H9 (cell line): ENCODE measurements at regions not wholly inside any gene's neighbourhood (a gene's known extent, or its start where the extent isn't known, plus 50 kb on each side); places are given as distances from the start of the nearest gene placed in this dataset.

Source experiments
- DNase-seq: peaks from one replicate; pipeline ENCODE4 v3.0.0-alpha.2; 2017
- H2AFZ ChIP-seq: one replicate; pipeline ENCODE4 v1.6.1; 2013; ENCODE audit warnings: mild to moderate bottlenecking, low read length, control low read depth, moderate library complexity
- H2AK5ac ChIP-seq: 2 replicates; pipeline ENCODE4 v1.6.1; 2013; ENCODE audit warnings: low read length, control low read depth, mixed read lengths; ENCODE audit not compliant: insufficient read length
- H2BK120ac ChIP-seq: one replicate; pipeline ENCODE4 v1.6.1; 2013; ENCODE audit warnings: low read depth, mild to moderate bottlenecking, low read length, control low read depth, inconsistent platforms; ENCODE audit not compliant: poor library complexity, severe bottlenecking
- H2BK12ac ChIP-seq: 2 replicates; pipeline ENCODE4 v1.6.1; 2013; ENCODE audit warnings: low read length, control low read depth, mixed read lengths, low read depth; ENCODE audit not compliant: insufficient read length
- H2BK15ac ChIP-seq: 2 replicates; pipeline ENCODE4 v1.6.1; 2013; ENCODE audit warnings: low read depth, low read length, control low read depth
- H2BK20ac ChIP-seq: one replicate; pipeline ENCODE4 v1.6.1; 2013; ENCODE audit warnings: low read depth, mild to moderate bottlenecking, low read length, control low read depth, inconsistent platforms; ENCODE audit not compliant: poor library complexity, severe bottlenecking
- H2BK5ac ChIP-seq: 2 replicates; pipeline ENCODE4 v1.6.1; 2013; ENCODE audit warnings: low read length, control low read depth, mixed read lengths; ENCODE audit not compliant: insufficient read length
- H3K14ac ChIP-seq: 2 replicates; pipeline ENCODE4 v1.6.1; 2013; ENCODE audit warnings: low read length, control low read depth; ENCODE audit not compliant: insufficient read depth
- H3K18ac ChIP-seq: 2 replicates; pipeline ENCODE4 v1.6.1; 2013; ENCODE audit warnings: low read depth, mild to moderate bottlenecking, mixed read lengths, low read length, control low read depth; ENCODE audit not compliant: insufficient read length
- H3K23ac ChIP-seq: 2 replicates; pipeline ENCODE4 v1.6.1; 2013; ENCODE audit warnings: low read length, control low read depth, mixed read lengths, low read depth; ENCODE audit not compliant: insufficient read length
- H3K23me2 ChIP-seq: 2 replicates; pipeline ENCODE4 v1.6.1; 2013; ENCODE audit warnings: low read depth, mild to moderate bottlenecking, mixed read lengths, low read length, control low read depth; ENCODE audit not compliant: insufficient read length, poor library complexity, severe bottlenecking
- H3K27ac ChIP-seq: 2 replicates; pipeline ENCODE4 v1.5.1; 2013; ENCODE audit warnings: low read length, control low read depth, mixed read lengths, low read depth; ENCODE audit not compliant: insufficient read length
- H3K27me3 ChIP-seq: 2 replicates; pipeline ENCODE4 v1.6.1; 2013; ENCODE audit warnings: low read length, control low read depth, inconsistent platforms; ENCODE audit not compliant: insufficient read depth
- H3K4ac ChIP-seq: 2 replicates; pipeline ENCODE4 v1.6.1; 2013; ENCODE audit warnings: low read depth, mild to moderate bottlenecking, control low read depth, inconsistent platforms, low read length, moderate library complexity
- H3K4me1 ChIP-seq: 2 replicates; pipeline ENCODE4 v1.6.1; 2013; ENCODE audit warnings: low read length, control low read depth, inconsistent platforms; ENCODE audit not compliant: insufficient read depth
- H3K4me2 ChIP-seq: 2 replicates; pipeline ENCODE4 v1.6.1; 2013; ENCODE audit warnings: low read length, control low read depth, mixed read lengths; ENCODE audit not compliant: insufficient read length, insufficient read depth
- H3K56ac ChIP-seq: 2 replicates; pipeline ENCODE4 v1.6.1; 2013; ENCODE audit warnings: low read depth, mild to moderate bottlenecking, mixed read lengths, low read length, control low read depth; ENCODE audit not compliant: insufficient read length
- H3K79me1 ChIP-seq: 2 replicates; pipeline ENCODE4 v1.6.1; 2013; ENCODE audit warnings: low read depth, mild to moderate bottlenecking, moderate library complexity, low read length, control low read depth, inconsistent platforms; ENCODE audit not compliant: insufficient read depth, poor library complexity, severe bottlenecking
- H3K79me2 ChIP-seq: 2 replicates; pipeline ENCODE4 v1.6.1; 2013; ENCODE audit warnings: low read length, control low read depth, inconsistent platforms; ENCODE audit not compliant: insufficient read depth
- H3K9ac ChIP-seq: 2 replicates; pipeline ENCODE4 v1.6.1; 2013; ENCODE audit warnings: low read length, control low read depth, mixed read lengths; ENCODE audit not compliant: insufficient read length; ENCODE audit errors: extremely low read depth
- H3K9me3 ChIP-seq: one replicate; pipeline ENCODE4 v1.6.1; 2013; ENCODE audit warnings: low read depth, low read length, inconsistent platforms; ENCODE audit not compliant: control insufficient read depth
- H3T11ph ChIP-seq: one replicate; pipeline ENCODE4 v1.6.1; 2013; ENCODE audit warnings: mild to moderate bottlenecking, low read length, control low read depth, inconsistent platforms
- H4K20me1 ChIP-seq: one replicate; pipeline ENCODE4 v1.6.1; 2013; ENCODE audit not compliant: control insufficient read depth, insufficient read length, insufficient read depth
- H4K5ac ChIP-seq: 2 replicates; pipeline ENCODE4 v1.6.1; 2013; ENCODE audit warnings: low read depth, mild to moderate bottlenecking, mixed read lengths, low read length, control low read depth; ENCODE audit not compliant: insufficient read length
- H4K8ac ChIP-seq: replicated peaks from 2 replicates; pipeline ENCODE4 v1.6.1; 2013; ENCODE audit warnings: low read length, control low read depth, mixed read lengths, low read depth; ENCODE audit not compliant: insufficient read length
- H4K91ac ChIP-seq: 2 replicates; pipeline ENCODE4 v1.6.1; 2013; ENCODE audit warnings: low read depth, mild to moderate bottlenecking, moderate library complexity, mixed read lengths, low read length, control low read depth; ENCODE audit not compliant: insufficient read length
- H3K27ac Mint-ChIP-seq, 3 experiments: 2 replicates in 2 of 3; 3 replicates in 1 of 3; pipeline ENCODE4 v1.8.0; 2020 to 2021; ENCODE audit warnings: mixed read lengths in 3 of 3, mild to moderate bottlenecking in 1 of 3, moderate library complexity in 1 of 3
- H3K27me3 Mint-ChIP-seq: 2 replicates; pipeline ENCODE4 v1.8.0; 2021; ENCODE audit warnings: low read depth, mild to moderate bottlenecking, moderate library complexity, mixed read lengths
- H3K36me3 Mint-ChIP-seq, 3 experiments: 2 replicates in 2 of 3; 3 replicates in 1 of 3; pipeline ENCODE4 v1.8.0; 2020 to 2021; ENCODE audit warnings: low read depth in 3 of 3, mixed read lengths in 3 of 3; ENCODE audit not compliant: insufficient read depth in 1 of 3
- H3K4me1 Mint-ChIP-seq, 2 experiments: 2 replicates each; pipeline ENCODE4 v1.8.0; 2020; ENCODE audit warnings: mixed read lengths in 2 of 2
- H3K4me3 Mint-ChIP-seq, 2 experiments: 2 replicates in 1 of 2; 3 replicates in 1 of 2; pipeline ENCODE4 v1.8.0; 2020 to 2021; ENCODE audit warnings: mild to moderate bottlenecking in 2 of 2, mixed read lengths in 2 of 2, moderate library complexity in 1 of 2
- H3K9me3 Mint-ChIP-seq, 2 experiments: 2 replicates in 1 of 2; 3 replicates in 1 of 2; pipeline ENCODE4 v1.8.0; 2020; ENCODE audit warnings: mild to moderate bottlenecking in 2 of 2, mixed read lengths in 2 of 2, moderate library complexity in 1 of 2
- WGBS: extraction: QIAGEN DNeasy Blood & Tissue Kit; methylation state at CpG from one replicate; pipeline ENCODE4 v1.1.7; 2013; ENCODE audit warnings: missing lambda C conversion rate, low lambda C conversion rate, mixed read lengths; ENCODE audit not compliant: insufficient read length; ENCODE audit errors: extremely low coverage; 5-methylcytosine and 5-hydroxymethylcytosine counted together
- TF ChIP-seq, protein P1 (sequence below): fragments of 200-600 bp; sonication (generic); conservative IDR thresholded peaks from 3 replicates; pipeline ENCODE4 v1.8.0; 2021; ENCODE audit warnings: antibody characterized with exemption, mild to moderate bottlenecking

- Histone ChIP-seq H2BK20ac (no peak overlapping the region), H2BK120ac (no peak overlapping the region), H4K91ac (no peak overlapping the region), H3K9ac (no peak overlapping the region), H2BK15ac (no peak overlapping the region), H3K9me3 (no peaks in the 10 kb centered on the region), H3K79me2 (no peaks in the 10 kb centered on the region), H3K27ac (no peak overlapping the region), H2BK5ac (no peak overlapping the region), H3K4me2 (no peak overlapping the region), H2BK12ac (no peak overlapping the region), H4K20me1 (no peaks in the 10 kb centered on the region), H4K5ac (no peak overlapping the region), H2AK5ac (no peak overlapping the region), H3K27me3 (no peaks in the 10 kb centered on the region), H3T11ph (no peak overlapping the region), H3K4ac (no peak overlapping the region), H4K8ac (no peak overlapping the region), H3K79me1 (no peaks in the 10 kb centered on the region), H3K4me1 (no peaks in the 10 kb centered on the region), H3K56ac (no peak overlapping the region), H3K23ac (no peak overlapping the region), H3K14ac (no peak overlapping the region), H3K23me2 (no peaks in the 10 kb centered on the region), H3K18ac (no peak overlapping the region), H2AFZ (no peak overlapping the region)
- Mint-ChIP-seq H3K4me1 (no peaks in the 10 kb centered on the region), H3K27ac (peak overlapping the region in 1 of 3 experiments; percentile 13; a peak in 1 of 7 replicates), H3K4me3 (no peak overlapping the region), H3K27me3 (no peaks in the 10 kb centered on the region; the same call in 1 of the 2 replicates), H3K9me3 (no peaks in the 10 kb centered on the region), H3K36me3 (no peaks in the 10 kb centered on the region)
- TF ChIP-seq, protein P1, sequence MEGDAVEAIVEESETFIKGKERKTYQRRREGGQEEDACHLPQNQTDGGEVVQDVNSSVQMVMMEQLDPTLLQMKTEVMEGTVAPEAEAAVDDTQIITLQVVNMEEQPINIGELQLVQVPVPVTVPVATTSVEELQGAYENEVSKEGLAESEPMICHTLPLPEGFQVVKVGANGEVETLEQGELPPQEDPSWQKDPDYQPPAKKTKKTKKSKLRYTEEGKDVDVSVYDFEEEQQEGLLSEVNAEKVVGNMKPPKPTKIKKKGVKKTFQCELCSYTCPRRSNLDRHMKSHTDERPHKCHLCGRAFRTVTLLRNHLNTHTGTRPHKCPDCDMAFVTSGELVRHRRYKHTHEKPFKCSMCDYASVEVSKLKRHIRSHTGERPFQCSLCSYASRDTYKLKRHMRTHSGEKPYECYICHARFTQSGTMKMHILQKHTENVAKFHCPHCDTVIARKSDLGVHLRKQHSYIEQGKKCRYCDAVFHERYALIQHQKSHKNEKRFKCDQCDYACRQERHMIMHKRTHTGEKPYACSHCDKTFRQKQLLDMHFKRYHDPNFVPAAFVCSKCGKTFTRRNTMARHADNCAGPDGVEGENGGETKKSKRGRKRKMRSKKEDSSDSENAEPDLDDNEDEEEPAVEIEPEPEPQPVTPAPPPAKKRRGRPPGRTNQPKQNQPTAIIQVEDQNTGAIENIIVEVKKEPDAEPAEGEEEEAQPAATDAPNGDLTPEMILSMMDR = no peak
- no peak for DNase-seq
- no CpG with 5 or more reads among the region's 3 CpGs for WGBS
Measured at GRCh38 chr3:34225821-34226366, 427.5 kb downstream of the PDCD6IP start.
